Colonic mucosa (tissue), 4 donors: ENCODE measurements at regions not wholly inside any gene's neighbourhood (a gene's known extent, or its start where the extent isn't known, plus 50 kb on each side); places are given as distances from the start of the nearest gene placed in this dataset.

Source experiments
- DNase-seq: peaks from one replicate; pipeline ENCODE4 v3.0.0-alpha.2; 2020
- H3K27ac ChIP-seq: fragments of 200-600 bp; one replicate; pipeline ENCODE4 v1.8.0; 2021
- H3K27me3 ChIP-seq: fragments of 200-600 bp; one replicate; pipeline ENCODE4 v1.8.0; 2021
- H3K36me3 ChIP-seq: fragments of 200-600 bp; one replicate; pipeline ENCODE4 v1.8.0; 2021
- H3K4me1 ChIP-seq: fragments of 200-600 bp; one replicate; pipeline ENCODE4 v1.8.0; 2021; ENCODE audit warnings: mild to moderate bottlenecking
- H3K4me3 ChIP-seq: fragments of 200-600 bp; one replicate; pipeline ENCODE4 v1.8.0; 2021
- H3K9ac ChIP-seq, 2 donors: one replicate each; pipeline ENCODE4 v1.7.0; 2013; ENCODE audit warnings: control low read depth in 2 of 2, low read depth in 2 of 2, low read length in 2 of 2
- H3K9me3 ChIP-seq: fragments of 200-600 bp; one replicate; pipeline ENCODE4 v1.8.0; 2021
- CTCF ChIP-seq: fragments of 200-600 bp; IDR thresholded peaks from one replicate; pipeline ENCODE4 v1.8.0; 2022; ENCODE audit warnings: antibody characterized with exemption, mild to moderate bottlenecking
- intact Hi-C: fragments of 100-400 bp; cut with DNase I; formaldehyde crosslinking; loops from one replicate; pipeline ENCODE4 v1.14.1; 2022
- donor health status: healthy.
- donor health status: DM: no; HTN: no; CAD: no.
- donor health status: DM: no; HTN: no; CAD: no.

GRCh38 chr3:87895983-87896382 is 162.8 kb downstream of the CGGBP1 start:
- H3K36me3 ChIP-seq: no peaks in the 10 kb centered on the region
- no peak overlapping the region for H3K9ac ChIP-seq
- no peak for DNase-seq
- TF ChIP-seq CTCF: no peak
- intact Hi-C loops: loop anchor here (10.0 kb wide), 1 partner anchor 109 kb away; no protein-coding TSS in a partner anchor
- no peak overlapping the region for H3K27ac ChIP-seq
- H3K4me3 ChIP-seq: no peak overlapping the region
- no peaks in the 10 kb centered on the region for H3K27me3 ChIP-seq
- no peaks in the 10 kb centered on the region for H3K4me1 ChIP-seq
- H3K9me3 ChIP-seq: no peaks in the 10 kb centered on the region

GRCh38 chr3:87873136-87873535 is 185.7 kb downstream of the CGGBP1 start:
- intact Hi-C loops: no loop called here
- H3K4me3 ChIP-seq: no peak overlapping the region
- H3K9ac ChIP-seq: no peak overlapping the region
- H3K9me3 ChIP-seq: no peaks in the 10 kb centered on the region
- H3K27ac ChIP-seq: no peak overlapping the region
- TF ChIP-seq CTCF: no peak
- H3K36me3 ChIP-seq: no peaks in the 10 kb centered on the region
- DNase-seq: no peak
- H3K27me3 ChIP-seq: no peaks in the 10 kb centered on the region
- H3K4me1 ChIP-seq: no peaks in the 10 kb centered on the region

DNA sequence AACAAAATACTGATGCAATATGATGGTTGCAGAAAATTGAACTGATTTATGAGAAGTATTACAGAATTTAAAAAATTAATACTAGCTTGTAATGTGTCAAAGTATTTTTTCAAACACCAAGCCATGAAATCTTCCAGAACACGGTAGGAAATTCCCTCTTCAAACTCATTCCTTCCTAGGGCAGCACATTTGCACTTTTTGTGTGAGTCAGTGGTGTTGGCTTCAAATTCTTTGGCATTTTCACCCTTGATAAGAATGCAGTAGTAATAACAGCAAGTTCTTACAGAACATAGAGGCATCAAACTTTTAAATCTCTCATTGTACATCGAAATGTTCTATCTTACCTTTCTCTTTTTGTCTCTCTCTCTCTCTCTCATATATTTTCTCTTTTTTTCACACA is 191.8 kb downstream of the CGGBP1 start:
- no peak for DNase-seq
- H3K27me3 ChIP-seq: no peaks in the 10 kb centered on the region
- H3K27ac ChIP-seq: no peak overlapping the region
- intact Hi-C loops: no loop called here
- no peaks in the 10 kb centered on the region for H3K36me3 ChIP-seq
- H3K9ac ChIP-seq: no peak overlapping the region
- no peaks in the 10 kb centered on the region for H3K9me3 ChIP-seq
- TF ChIP-seq CTCF: no peak
- H3K4me3 ChIP-seq: no peak overlapping the region
- no peaks in the 10 kb centered on the region for H3K4me1 ChIP-seq

DNA sequence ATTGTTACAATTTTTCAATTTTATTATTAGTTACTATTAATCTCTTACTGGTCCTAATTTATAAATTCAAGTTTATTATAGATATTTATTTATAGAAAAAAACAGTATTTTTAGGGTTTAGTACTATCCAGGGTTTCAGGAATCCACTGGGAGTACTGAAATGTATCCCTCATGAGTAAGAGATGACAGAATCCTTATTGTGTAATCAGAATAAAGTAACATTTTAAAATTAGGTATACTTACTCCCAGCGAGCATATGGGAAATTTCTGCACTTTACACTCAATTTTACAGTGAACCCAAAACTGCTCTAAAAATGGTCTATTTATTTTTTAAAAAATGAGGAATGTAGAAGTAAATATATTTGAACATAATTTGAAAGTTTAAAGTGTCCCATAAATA is 202.7 kb downstream of the CGGBP1 start:
- H3K27ac ChIP-seq: no peak overlapping the region
- DNase-seq: no peak
- H3K9me3 ChIP-seq: no peaks in the 10 kb centered on the region
- no peak overlapping the region for H3K4me3 ChIP-seq
- TF ChIP-seq CTCF: no peak
- no peaks in the 10 kb centered on the region for H3K27me3 ChIP-seq
- H3K9ac ChIP-seq: no peak overlapping the region
- no peaks in the 10 kb centered on the region for H3K4me1 ChIP-seq
- H3K36me3 ChIP-seq: no peaks in the 10 kb centered on the region
- intact Hi-C loops: no loop called here

GRCh38 chr3:87855616-87856015 is 203.2 kb downstream of the CGGBP1 start:
- H3K27me3 ChIP-seq: no peaks in the 10 kb centered on the region
- TF ChIP-seq CTCF: no peak
- H3K9me3 ChIP-seq: no peaks in the 10 kb centered on the region
- DNase-seq: no peak
- intact Hi-C loops: no loop called here
- H3K4me1 ChIP-seq: no peaks in the 10 kb centered on the region
- H3K4me3 ChIP-seq: no peak overlapping the region
- H3K9ac ChIP-seq: no peak overlapping the region
- H3K27ac ChIP-seq: no peak overlapping the region
- no peaks in the 10 kb centered on the region for H3K36me3 ChIP-seq

GRCh38 chr3:87855211-87855610 is 203.6 kb downstream of the CGGBP1 start:
- no peak overlapping the region for H3K4me3 ChIP-seq
- H3K36me3 ChIP-seq: no peaks in the 10 kb centered on the region
- H3K9me3 ChIP-seq: no peaks in the 10 kb centered on the region
- H3K4me1 ChIP-seq: no peaks in the 10 kb centered on the region
- intact Hi-C loops: no loop called here
- DNase-seq: no peak
- H3K27ac ChIP-seq: no peak overlapping the region
- TF ChIP-seq CTCF: no peak
- H3K9ac ChIP-seq: no peak overlapping the region
- no peaks in the 10 kb centered on the region for H3K27me3 ChIP-seq
